ENCODE measurements at regions not wholly inside any gene's neighbourhood (a gene's known extent, or its start where the extent isn't known, plus 50 kb on each side); places are given as distances from the start of the nearest gene placed in this dataset.
"Not testable (repeated sequence)": the region's sequence is repeated elsewhere in the genome, so short reads cannot be mapped to it uniquely, and the experiment has no call there.

- no peak for DNase-seq
Observed at GRCh38 chr14:50020799-50021198, 95.6 kb downstream of the VCPKMT start.

DNA sequence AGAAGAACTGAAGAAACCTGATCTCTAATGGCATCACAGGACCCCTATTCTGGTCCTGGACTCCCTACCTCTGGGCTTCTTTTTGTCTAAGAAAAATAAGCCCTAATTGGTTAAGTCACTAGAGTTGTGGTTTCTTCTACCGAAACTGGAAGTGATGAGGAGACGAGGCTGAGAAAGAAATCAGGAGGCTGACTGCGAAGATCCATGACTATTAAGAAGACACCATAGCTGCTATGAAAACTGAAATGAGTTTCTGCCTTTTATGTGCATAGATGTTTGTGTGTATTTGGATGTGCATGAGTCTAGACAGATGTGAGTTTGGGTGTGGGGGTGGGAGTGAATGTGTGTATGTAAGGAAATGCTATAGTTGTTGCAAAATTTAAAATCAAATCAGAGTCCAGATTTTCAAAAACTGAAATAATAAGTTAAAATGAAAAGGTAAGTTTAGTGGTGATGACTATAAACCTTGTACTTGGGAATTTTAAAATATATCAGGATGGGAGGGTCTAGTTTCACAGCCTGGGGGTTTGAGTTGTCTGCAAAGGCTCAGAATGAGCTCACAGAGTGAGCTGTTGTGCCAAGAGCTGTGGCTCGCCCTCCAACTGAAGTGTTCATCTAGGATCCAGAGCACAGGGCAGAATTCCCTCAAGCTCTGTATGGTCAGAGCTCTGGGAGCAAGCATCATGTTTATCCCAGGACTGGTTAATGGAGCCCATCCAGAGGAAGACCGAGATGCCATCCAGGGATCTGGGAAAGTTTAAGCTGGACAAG is 94.9 kb downstream of the VCPKMT start:
- no peak for DNase-seq

DNA sequence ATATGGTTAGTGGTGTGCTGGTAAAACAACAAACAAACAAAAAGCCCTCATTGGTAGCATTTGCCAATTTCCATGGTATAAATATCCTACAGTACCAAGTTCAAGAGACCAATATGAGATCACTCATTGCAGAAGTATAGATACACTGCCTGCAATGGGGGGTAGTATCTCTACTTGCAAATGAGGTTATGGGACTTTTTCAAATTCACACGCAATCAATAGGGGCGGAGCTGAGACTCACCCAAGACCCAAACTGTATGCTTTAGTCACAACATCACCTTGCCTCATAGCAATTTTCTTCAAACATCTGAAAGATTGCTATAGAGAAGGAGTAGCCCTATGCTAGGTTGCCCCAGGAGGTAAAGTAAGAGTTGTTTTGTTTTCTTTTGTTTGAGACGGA is 93.7 kb downstream of the VCPKMT start:
- no peak for DNase-seq

DNA sequence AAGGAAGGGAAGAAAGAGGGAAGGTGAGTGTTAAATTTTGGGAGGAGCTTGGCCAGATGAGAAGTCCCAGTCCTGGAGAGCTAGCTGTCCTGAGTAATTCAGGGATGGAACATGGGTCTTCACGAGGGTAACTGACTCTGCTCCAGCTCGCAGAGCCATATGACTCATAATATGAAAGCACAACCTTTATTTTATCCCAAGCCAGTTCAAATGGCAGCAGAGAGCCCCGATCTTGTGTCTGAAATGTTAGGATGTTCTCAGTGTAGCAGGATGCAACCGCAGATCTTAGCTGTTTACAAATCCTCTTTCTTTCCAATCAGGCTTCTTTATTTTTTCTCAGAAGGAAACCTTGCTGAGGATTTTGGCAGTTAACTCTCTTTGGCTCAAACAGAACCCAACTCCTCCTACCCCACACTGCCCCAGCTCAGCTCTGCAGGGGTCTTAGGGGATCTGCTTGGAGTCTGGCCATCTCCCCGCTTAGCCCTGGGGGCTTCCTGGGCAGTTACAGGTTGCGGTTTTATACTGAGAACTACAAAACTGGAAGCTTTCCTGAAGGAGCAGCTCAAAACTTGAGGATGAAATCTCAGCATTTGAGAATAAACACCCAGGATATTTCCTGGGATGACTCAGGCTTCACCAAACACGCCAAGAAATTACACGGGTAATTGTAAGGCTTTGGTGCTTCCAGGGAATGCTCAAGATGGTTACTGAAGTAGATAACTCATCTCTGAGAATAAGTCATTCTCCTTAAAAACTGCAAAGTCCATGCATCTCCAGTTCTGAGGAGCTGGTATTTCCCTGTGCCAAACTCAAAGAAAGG is 92.5 kb downstream of the VCPKMT start:
- no peak for DNase-seq

GRCh38 chr14:50025073-50025472 is 91.3 kb downstream of the VCPKMT start:
- no peak for DNase-seq

DNA sequence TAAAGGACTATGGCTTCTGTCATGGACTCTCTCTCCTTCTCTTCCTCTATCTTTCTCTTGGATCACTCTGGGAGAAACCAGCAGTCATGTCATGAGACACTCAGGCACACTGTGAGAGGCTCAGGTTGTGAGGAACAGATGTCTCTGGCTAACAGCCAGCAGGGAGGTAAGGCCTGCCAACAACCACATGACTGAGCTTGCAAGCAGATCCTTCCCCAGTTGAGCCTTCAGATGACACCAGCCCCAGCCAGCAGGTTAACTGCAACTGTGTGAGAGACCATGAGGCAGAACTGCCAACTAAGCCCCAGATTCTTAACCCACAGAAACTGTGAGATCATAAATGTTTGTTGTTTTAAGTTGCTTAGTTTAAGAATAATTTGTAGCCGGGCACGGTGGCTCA is 90.6 kb downstream of the VCPKMT start:
- DNase-seq: no peak

GRCh38 chr14:50026396-50026795 is 90.0 kb downstream of the VCPKMT start:
- DNase-seq: no peak

- no peak for DNase-seq
Observed at GRCh38 chr14:50027816-50028215, 88.6 kb downstream of the VCPKMT start.

- DNase-seq: no peak
Observed at GRCh38 chr14:50028458-50028857, 87.9 kb downstream of the VCPKMT start.

DNA sequence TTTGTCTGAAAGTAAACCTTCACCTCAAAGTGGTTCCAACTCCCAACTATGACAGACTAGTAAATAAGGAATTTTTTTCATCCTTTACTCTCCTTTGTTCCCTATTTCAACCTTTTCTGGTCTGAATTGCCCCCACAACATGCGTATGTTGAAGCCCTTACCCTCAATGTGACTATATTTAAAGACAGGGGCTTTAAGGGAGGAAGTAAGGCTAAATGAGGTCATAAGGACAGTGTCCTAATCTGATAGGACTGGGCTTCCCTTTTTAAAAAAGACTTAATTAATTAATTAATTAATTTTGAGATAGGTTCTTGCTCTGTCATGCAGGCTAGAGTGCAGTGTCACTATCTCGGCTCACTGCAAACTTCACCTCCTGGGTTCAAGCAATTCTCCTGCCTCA is 86.3 kb downstream of the VCPKMT start:
- DNase-seq: no peak

DNA sequence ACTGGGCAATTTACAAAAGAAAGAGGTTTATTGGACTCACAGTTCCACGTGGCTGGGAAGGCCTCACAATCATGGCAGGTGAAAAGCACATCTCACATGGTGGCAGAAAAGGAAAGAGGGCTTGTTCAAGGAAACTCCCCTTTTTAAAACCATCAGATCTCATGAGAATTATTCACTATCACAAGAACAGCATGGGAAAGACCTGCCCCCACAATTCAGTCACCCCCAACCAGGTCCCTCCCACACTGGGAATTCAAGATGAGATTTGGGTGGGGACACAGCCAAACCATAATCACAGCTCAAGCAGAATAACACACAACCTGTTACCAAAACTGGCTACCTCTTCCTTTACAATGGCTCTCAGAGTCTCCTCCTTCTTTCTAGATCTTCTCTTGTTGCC is 85.5 kb downstream of the VCPKMT start:
- not testable (repeated sequence) for DNase-seq

DNA sequence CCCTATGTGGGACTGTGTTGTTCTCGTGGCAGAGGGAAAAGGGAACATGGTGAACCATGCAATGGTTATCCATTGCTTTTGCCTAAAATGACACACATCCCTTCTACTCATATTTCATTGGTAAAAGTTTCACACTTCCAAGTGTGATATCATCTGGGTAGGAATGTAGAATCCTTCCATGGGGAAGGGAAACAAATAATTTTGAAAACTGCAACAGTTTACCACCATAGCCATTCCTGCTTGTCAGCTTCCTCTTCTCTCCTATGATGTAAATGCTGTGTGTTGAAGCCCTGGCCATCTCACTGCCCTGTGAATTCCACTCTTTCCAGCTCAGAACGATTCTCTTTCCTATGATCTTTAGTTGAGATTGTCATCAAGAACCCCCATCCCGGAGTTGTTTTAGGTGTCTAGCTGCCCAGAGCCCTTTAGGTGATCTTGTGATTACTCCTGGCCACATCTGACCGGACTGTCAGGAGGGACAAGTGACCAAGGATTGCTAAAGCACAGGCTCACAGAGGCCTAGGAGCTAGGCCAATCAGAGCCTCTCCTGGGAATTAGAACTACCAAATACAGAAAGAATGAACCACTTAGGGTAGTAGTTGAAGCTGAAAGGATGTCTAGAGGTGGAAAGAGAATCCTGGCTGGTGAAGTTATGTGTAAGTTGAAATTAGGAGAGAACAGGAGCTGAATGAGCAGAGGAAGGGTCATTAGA is 84.6 kb downstream of the VCPKMT start:
- no peak for DNase-seq

GRCh38 chr14:50032462-50033167 is 83.8 kb downstream of the VCPKMT start:
- not testable (repeated sequence) for DNase-seq

- DNase-seq: no peak
Observed at GRCh38 chr14:50035214-50035613, 81.2 kb downstream of the VCPKMT start.

DNA sequence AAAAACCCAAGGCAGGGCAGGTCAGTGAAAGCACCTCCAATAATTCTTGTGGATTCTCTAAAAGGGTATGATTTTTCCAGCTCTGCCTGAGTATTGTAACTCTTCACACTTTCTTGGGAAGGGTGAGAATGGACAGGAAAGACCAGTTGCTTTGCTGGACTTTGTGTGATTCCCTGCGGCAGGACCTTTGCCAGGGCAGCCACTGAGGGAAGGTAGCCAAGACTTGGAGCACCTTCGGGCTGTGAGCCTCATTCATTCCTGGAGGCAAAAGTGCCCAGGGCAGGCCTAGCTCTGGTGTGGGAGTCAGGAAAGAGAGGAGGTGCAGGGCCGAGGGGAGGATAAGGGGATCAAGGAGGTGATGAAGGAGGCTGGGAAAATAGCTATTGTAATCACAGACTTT is 80.2 kb downstream of the VCPKMT start:
- DNase-seq: no peak

- no peak for DNase-seq
Observed at GRCh38 chr14:50036637-50037036, 79.7 kb downstream of the VCPKMT start.

GRCh38 chr14:50037240-50037639 is 79.1 kb downstream of the VCPKMT start:
- no peak for DNase-seq

- DNase-seq: peak; percentile 28
Observed at GRCh38 chr14:50037852-50038251, 78.5 kb downstream of the VCPKMT start.

- no peak for DNase-seq
Observed at GRCh38 chr14:50038398-50039119, 77.8 kb downstream of the VCPKMT start.

GRCh38 chr14:50039120-50039517 is 77.3 kb downstream of the VCPKMT start:
- no peak for DNase-seq

DNA sequence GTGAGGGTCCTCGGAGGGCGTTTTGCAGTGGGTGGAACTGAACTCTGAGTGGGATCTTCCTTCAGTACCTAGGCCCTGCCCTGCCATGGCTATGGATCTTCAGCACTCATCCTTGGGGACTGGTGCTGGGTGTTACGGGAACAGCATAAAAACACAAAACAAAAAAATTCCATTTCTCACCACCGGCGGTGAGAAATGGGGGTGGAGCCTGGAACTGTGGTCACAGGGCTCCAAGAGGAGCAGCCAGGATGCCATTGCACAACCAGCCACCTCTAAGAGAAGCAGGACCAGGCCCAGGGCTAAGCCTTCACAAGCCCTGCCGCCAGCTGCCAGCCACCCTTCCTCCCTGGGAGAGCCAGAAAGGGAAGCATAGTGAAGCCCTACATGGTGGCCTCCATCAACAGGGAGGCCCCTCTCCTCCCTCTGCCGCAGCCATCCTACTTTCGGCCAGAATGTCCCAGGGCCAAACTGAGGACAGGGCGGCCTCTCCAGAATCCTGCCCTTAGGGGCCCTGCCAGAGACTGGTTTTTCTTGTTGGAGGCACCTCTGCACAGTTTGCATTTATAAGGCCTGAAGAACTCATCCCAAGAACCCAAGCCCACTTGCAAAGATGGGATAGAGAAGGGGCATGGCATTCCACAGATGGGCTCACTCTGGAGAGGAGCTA is 76.5 kb downstream of the VCPKMT start:
- no peak for DNase-seq

GRCh38 chr14:50040401-50040775 is 76.0 kb downstream of the VCPKMT start:
- DNase-seq: no peak

Measured in NCI-H1436 (cell line).